ENCODE measurements at regions not wholly inside any gene's neighbourhood (a gene's known extent, or its start where the extent isn't known, plus 50 kb on each side); places are given as distances from the start of the nearest gene placed in this dataset.

- in situ Hi-C loops (cut with MboI; ENCODE audit: low pct_unique_long_range_greater_than_20kb, low sequenced_read_pairs, unreplicated experiment), result no loop called here
- no peak for TF ChIP-seq CTCF (IDR thresholded peaks at IDR 0.05; ENCODE audit: extremely low read depth, insufficient read depth, missing control alignments)
- DNase-seq (ENCODE audit: low spot score), result no peak
Measured at GRCh38 chr2:221330436-221330835, 241.7 kb downstream of the EPHA4 start.

- DNase-seq (ENCODE audit: low spot score), result no peak
- no peak for TF ChIP-seq CTCF (IDR thresholded peaks at IDR 0.05; ENCODE audit: extremely low read depth, insufficient read depth, missing control alignments)
- in situ Hi-C loops (cut with MboI; ENCODE audit: low pct_unique_long_range_greater_than_20kb, low sequenced_read_pairs, unreplicated experiment), result no loop called here
Measured at GRCh38 chr2:221334481-221335218, 237.5 kb downstream of the EPHA4 start.

- no peak for DNase-seq (ENCODE audit: low spot score)
- no peak for TF ChIP-seq CTCF (IDR thresholded peaks at IDR 0.05; ENCODE audit: extremely low read depth, insufficient read depth, missing control alignments)
- in situ Hi-C loops (cut with MboI; ENCODE audit: low pct_unique_long_range_greater_than_20kb, low sequenced_read_pairs, unreplicated experiment), result no loop called here
Measured at GRCh38 chr2:221335219-221335752, 236.8 kb downstream of the EPHA4 start.

GRCh38 chr2:221336967-221337366 is 235.1 kb downstream of the EPHA4 start:
- in situ Hi-C loops (cut with MboI; ENCODE audit: low pct_unique_long_range_greater_than_20kb, low sequenced_read_pairs, unreplicated experiment), result no loop called here
- TF ChIP-seq CTCF (IDR thresholded peaks at IDR 0.05; ENCODE audit: extremely low read depth, insufficient read depth, missing control alignments), result no peak
- no peak for DNase-seq (ENCODE audit: low spot score)

- TF ChIP-seq CTCF (IDR thresholded peaks at IDR 0.05; ENCODE audit: extremely low read depth, insufficient read depth, missing control alignments), result no peak
- no peak for DNase-seq (ENCODE audit: low spot score)
- in situ Hi-C loops (cut with MboI; ENCODE audit: low pct_unique_long_range_greater_than_20kb, low sequenced_read_pairs, unreplicated experiment), result no loop called here
Measured at GRCh38 chr2:221337957-221338685, 234.0 kb downstream of the EPHA4 start.

- in situ Hi-C loops (cut with MboI; ENCODE audit: low pct_unique_long_range_greater_than_20kb, low sequenced_read_pairs, unreplicated experiment), result no loop called here
- no peak for DNase-seq (ENCODE audit: low spot score)
- TF ChIP-seq CTCF (IDR thresholded peaks at IDR 0.05; ENCODE audit: extremely low read depth, insufficient read depth, missing control alignments), result no peak
Measured at GRCh38 chr2:221342388-221342787, 229.7 kb downstream of the EPHA4 start.
